B cell (primary cell): ENCODE measurements at regions not wholly inside any gene's neighbourhood (a gene's known extent, or its start where the extent isn't known, plus 50 kb on each side); places are given as distances from the start of the nearest gene placed in this dataset.

Source experiments
- ATAC-seq: fragments of 200-7000 bp; cut with Tn5 transposase; one replicate; pipeline ENCODE4 v1.10.0; 2021; ENCODE audit warnings: low read depth, mild to moderate bottlenecking, moderate number of reproducible peaks, moderate library complexity
- CTCF ChIA-PET: fragments of 350-600 bp; sonication (Branson Sonifier 250); formaldehyde crosslinking; loops from one replicate; lab custom pipeline; 2021; ENCODE audit warnings: antibody characterized with exemption, inconsistent platforms; lab: Charles Lee
- POLR2A ChIA-PET: fragments of 350-600 bp; sonication (Branson Sonifier 250); formaldehyde crosslinking; loops from one replicate; lab custom pipeline; 2021; ENCODE audit warnings: antibody characterized with exemption; lab: Charles Lee
- DNase-seq: peaks from one replicate; pipeline ENCODE4 v3.0.0; 2013
- H2AFZ ChIP-seq: 2 replicates; pipeline ENCODE4 v1.6.1; 2012; ENCODE audit warnings: mild to moderate bottlenecking, low read depth, low read length; ENCODE audit not compliant: insufficient read depth, poor library complexity, severe bottlenecking
- H3K27ac ChIP-seq, 2 donors: 1 replicate in 1 of 2; 2 replicates in 1 of 2; pipeline ENCODE4 v1.5.1; 2012 to 2013; ENCODE audit warnings: low read length in 2 of 2, mild to moderate bottlenecking in 2 of 2, moderate library complexity in 1 of 2
- H3K27me3 ChIP-seq, 4 experiments: fragments of 200-600 bp in 1 of 4; sonication (generic) in 1 of 4; replicated peaks in 1 of 4; 1 replicate in 2 of 4; 2 replicates in 2 of 4; pipeline versions ENCODE4 v1.6.1 to v1.7.0; 2013 to 2016; ENCODE audit warnings: low read length in 3 of 4, mild to moderate bottlenecking in 2 of 4, mixed read lengths in 1 of 4, moderate library complexity in 1 of 4; ENCODE audit not compliant: insufficient read depth in 4 of 4, control insufficient read depth in 3 of 4; ENCODE audit errors: control extremely low read depth in 1 of 4
- H3K36me3 ChIP-seq, 2 experiments: replicated peaks in 1 of 2; 1 replicate in 1 of 2; 2 replicates in 1 of 2; pipeline versions ENCODE4 v1.6.1 to v1.7.1; 2013; ENCODE audit warnings: low read length in 1 of 2; ENCODE audit not compliant: insufficient read depth in 2 of 2, control insufficient read depth in 1 of 2; ENCODE audit errors: control extremely low read depth in 1 of 2, extremely low read depth in 1 of 2
- H3K4me1 ChIP-seq, 2 donors: fragments of 200-600 bp in 1 of 2; sonication (generic) in 1 of 2; 1 replicate in 1 of 2; 2 replicates in 1 of 2; pipeline versions ENCODE4 v1.5.1 to v1.6.1; 2013 to 2017; ENCODE audit warnings: low read length in 2 of 2; ENCODE audit not compliant: control insufficient read depth in 2 of 2, insufficient read depth in 2 of 2
- H3K4me2 ChIP-seq: replicated peaks from 2 replicates; pipeline ENCODE3; 2012; ENCODE audit warnings: mild to moderate bottlenecking, low read depth, low read length; ENCODE audit not compliant: poor library complexity, severe bottlenecking
- H3K4me3 ChIP-seq, 5 experiments: fragments of 200-600 bp in 1 of 5; sonication (generic) in 1 of 5; 1 replicate in 3 of 5; 2 replicates in 2 of 5; pipeline versions ENCODE4 v1.5.1 to v1.7.0; 2011 to 2016; ENCODE audit warnings: low read length in 4 of 5, mild to moderate bottlenecking in 4 of 5, low read depth in 2 of 5, control low read depth in 1 of 5, moderate library complexity in 1 of 5; ENCODE audit not compliant: insufficient read depth in 1 of 5; ENCODE audit errors: control extremely low read depth in 1 of 5, extremely low read depth in 1 of 5
- H3K79me2 ChIP-seq: fragments of 200-600 bp; sonication (generic); one replicate; pipeline ENCODE4 v1.6.0; 2016; ENCODE audit warnings: low read length; ENCODE audit not compliant: control insufficient read depth, insufficient read depth
- H3K9ac ChIP-seq: fragments of 200-600 bp; sonication (generic); 2 replicates; pipeline ENCODE4 v1.6.1; 2017; ENCODE audit warnings: mild to moderate bottlenecking, low read length, moderate library complexity
- H3K9me3 ChIP-seq, 3 donors: one replicate each; pipeline versions ENCODE4 v1.6.1 to v1.7.1; 2013; ENCODE audit warnings: low read length in 2 of 3; ENCODE audit not compliant: control insufficient read depth in 2 of 3, insufficient read depth in 1 of 3; ENCODE audit errors: control extremely low read depth in 1 of 3
- H4K20me1 ChIP-seq: 2 replicates; pipeline ENCODE4 v1.6.0; 2012; ENCODE audit warnings: mild to moderate bottlenecking, low read length; ENCODE audit not compliant: insufficient read depth, control insufficient read depth, poor library complexity, severe bottlenecking
- H3K27ac Mint-ChIP-seq: one replicate; pipeline ENCODE4 v1.8.0; 2021; ENCODE audit warnings: mixed read lengths
- H3K27me3 Mint-ChIP-seq: one replicate; pipeline ENCODE4 v1.8.0; 2021; ENCODE audit warnings: mixed read lengths
- H3K4me1 Mint-ChIP-seq: one replicate; pipeline ENCODE4 v1.8.0; 2021; ENCODE audit warnings: mixed read lengths
- H3K4me3 Mint-ChIP-seq: one replicate; pipeline ENCODE4 v1.8.0; 2021; ENCODE audit warnings: mixed read lengths
- H3K9me3 Mint-ChIP-seq: one replicate; pipeline ENCODE4 v1.8.0; 2022; ENCODE audit warnings: mixed read lengths; ENCODE audit not compliant: insufficient read depth
- CTCF ChIP-seq: fragments of 200-600 bp; IDR thresholded peaks from one replicate; pipeline ENCODE4 v1.8.0; 2022; ENCODE audit warnings: antibody characterized with exemption, mild to moderate bottlenecking
- EZH2 ChIP-seq: IDR thresholded peaks from 2 replicates; pipeline ENCODE4 v1.6.1; 2012; ENCODE audit warnings: borderline replicate concordance, low read depth, mild to moderate bottlenecking, moderate library complexity, low read length; ENCODE audit not compliant: insufficient read depth, poor library complexity, severe bottlenecking
- WGBS: methylation state at CpG from one replicate; pipeline ENCODE4 v1.1.5; 2013; ENCODE audit warnings: missing lambda C conversion rate; ENCODE audit not compliant: insufficient coverage; 5-methylcytosine and 5-hydroxymethylcytosine counted together
- intact Hi-C: fragments of 100-400 bp; cut with micrococcal nuclease; formaldehyde crosslinking; loops from one replicate; pipeline ENCODE4 v1.10.0; 2022

GRCh38 chr9:31027678-31028077, 1356.8 kb upstream of the ACO1 start:
- Histone ChIP-seq H3K79me2 (no peaks in the 10 kb centered on the region), H3K4me3 (no peak overlapping the region), H3K9ac (no peak overlapping the region), H3K36me3 (no peaks in the 10 kb centered on the region), H3K4me1 (no peaks in the 10 kb centered on the region), H4K20me1 (no peaks in the 10 kb centered on the region), H3K27me3 (no peaks in the 10 kb centered on the region), H3K9me3 (no peaks in the 10 kb centered on the region), H3K27ac (no peak overlapping the region), H3K4me2 (no peak overlapping the region), H2AFZ (no peak overlapping the region)
- Mint-ChIP-seq H3K27ac (no peak overlapping the region), H3K27me3 (no peaks in the 10 kb centered on the region), H3K9me3 (no peaks in the 10 kb centered on the region), H3K4me3 (no peak overlapping the region), H3K4me1 (no peaks in the 10 kb centered on the region)
- intact Hi-C loops = no loop called here
- POLR2A ChIA-PET = no interaction called here
- no CpG with 5 or more reads among the region's 1 CpG for whole genome bisulfite sequencing
- DNase-seq (no peak), ATAC-seq (no peak)
- no peak for TF ChIP-seq CTCF
- no peak for TF ChIP-seq EZH2
- CTCF ChIA-PET = no interaction called here

- H3K9ac ChIP-seq = no peak overlapping the region
- ATAC-seq (no peak), DNase-seq (no peak)
- Mint-ChIP-seq H3K9me3 (no peaks in the 10 kb centered on the region), H3K27me3 (no peaks in the 10 kb centered on the region), H3K4me3 (no peak overlapping the region), H3K27ac (no peak overlapping the region), H3K4me1 (no peaks in the 10 kb centered on the region)
- TF ChIP-seq EZH2 (no peak), CTCF (no peak)
- H3K4me1 ChIP-seq = no peaks in the 10 kb centered on the region
- no peaks in the 10 kb centered on the region for H3K9me3 ChIP-seq
- H3K79me2 ChIP-seq = no peaks in the 10 kb centered on the region
- intact Hi-C loops = no loop called here
- H3K4me2 ChIP-seq = no peak overlapping the region
- POLR2A ChIA-PET = no interaction called here
- no peaks in the 10 kb centered on the region for H3K36me3 ChIP-seq
- CTCF ChIA-PET = no interaction called here
- H2AFZ ChIP-seq = no peak overlapping the region
- no peak overlapping the region for H3K4me3 ChIP-seq
- H3K27me3 ChIP-seq = no peaks in the 10 kb centered on the region
- H4K20me1 ChIP-seq = no peaks in the 10 kb centered on the region
- whole genome bisulfite sequencing = 83% methylated on average over 1 of the region's 8 CpGs
- H3K27ac ChIP-seq = no peak overlapping the region
These were observed 1356.3 kb upstream of the ACO1 start for GRCh38 chr9:31028137-31028536.
